ENCODE measurements at regions not wholly inside any gene's neighbourhood (a gene's known extent, or its start where the extent isn't known, plus 50 kb on each side); places are given as distances from the start of the nearest gene placed in this dataset.

DNA sequence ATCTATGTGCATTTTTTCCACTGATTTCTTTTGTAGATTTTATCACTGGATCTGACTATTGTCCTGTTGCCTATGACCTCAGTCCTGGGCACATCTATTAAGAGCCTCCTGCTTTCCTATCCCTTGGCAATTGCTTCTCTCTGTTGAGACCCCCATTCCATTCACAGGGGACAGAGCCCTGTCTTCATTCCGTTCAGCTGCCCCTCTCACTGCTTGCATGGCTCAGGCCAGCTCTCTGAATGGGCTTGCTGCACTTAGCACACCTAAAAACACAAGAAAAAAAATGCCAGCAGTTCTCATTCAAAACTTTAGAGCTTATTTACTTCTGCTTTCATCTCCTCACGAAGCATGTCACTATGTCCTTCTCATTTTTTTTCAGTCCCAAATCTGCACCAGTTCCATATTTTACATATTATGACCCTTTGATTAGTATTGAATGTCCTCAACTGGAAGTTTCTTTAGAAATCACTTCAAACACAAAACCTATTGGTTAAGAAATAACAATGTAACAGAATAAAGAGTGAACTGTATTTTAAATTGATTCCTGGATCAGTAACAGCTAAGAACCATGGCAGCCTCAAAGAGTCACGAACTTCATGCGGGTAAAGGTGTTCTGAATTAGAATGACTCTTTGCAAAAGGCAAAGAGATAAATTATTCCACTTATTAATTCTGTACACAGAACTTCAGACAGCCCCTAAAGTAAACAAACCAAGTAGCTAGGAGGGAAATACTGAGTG is 616.5 kb downstream of the C6orf118 start:
- TF ChIP-seq, protein P1, sequence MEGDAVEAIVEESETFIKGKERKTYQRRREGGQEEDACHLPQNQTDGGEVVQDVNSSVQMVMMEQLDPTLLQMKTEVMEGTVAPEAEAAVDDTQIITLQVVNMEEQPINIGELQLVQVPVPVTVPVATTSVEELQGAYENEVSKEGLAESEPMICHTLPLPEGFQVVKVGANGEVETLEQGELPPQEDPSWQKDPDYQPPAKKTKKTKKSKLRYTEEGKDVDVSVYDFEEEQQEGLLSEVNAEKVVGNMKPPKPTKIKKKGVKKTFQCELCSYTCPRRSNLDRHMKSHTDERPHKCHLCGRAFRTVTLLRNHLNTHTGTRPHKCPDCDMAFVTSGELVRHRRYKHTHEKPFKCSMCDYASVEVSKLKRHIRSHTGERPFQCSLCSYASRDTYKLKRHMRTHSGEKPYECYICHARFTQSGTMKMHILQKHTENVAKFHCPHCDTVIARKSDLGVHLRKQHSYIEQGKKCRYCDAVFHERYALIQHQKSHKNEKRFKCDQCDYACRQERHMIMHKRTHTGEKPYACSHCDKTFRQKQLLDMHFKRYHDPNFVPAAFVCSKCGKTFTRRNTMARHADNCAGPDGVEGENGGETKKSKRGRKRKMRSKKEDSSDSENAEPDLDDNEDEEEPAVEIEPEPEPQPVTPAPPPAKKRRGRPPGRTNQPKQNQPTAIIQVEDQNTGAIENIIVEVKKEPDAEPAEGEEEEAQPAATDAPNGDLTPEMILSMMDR (optimal IDR thresholded peaks at IDR 0.05 in 1 of 3, IDR thresholded peaks at IDR 0.05 in 1 of 3, conservative IDR thresholded peaks at IDR 0.05 in 1 of 3; ENCODE audit: extremely low read depth in 1 of 3, insufficient read depth in 2 of 3, low read length in 3 of 3): no peak
- TF ChIP-seq EZH2 (IDR thresholded peaks at IDR 0.05; ENCODE audit: low read length): no peak

Data from keratinocyte (primary cell).